T-helper 2 cell treated with Interferon-gamma antibody and Interleukin-4, amounts not matched to agents 5 μg/mL and 100 μg/mL, for 36 hours (primary cell): ENCODE measurements at regions not wholly inside any gene's neighbourhood (a gene's known extent, or its start where the extent isn't known, plus 50 kb on each side); places are given as distances from the start of the nearest gene placed in this dataset.

Experiments used
- DNase-seq: peaks from one replicate; pipeline ENCODE4 v3.0.0; 2021; ENCODE audit warnings: low spot score
- H3K27ac Mint-ChIP-seq: one replicate; pipeline ENCODE4 v1.8.0; 2021; ENCODE audit warnings: mild to moderate bottlenecking, mixed read lengths
- H3K27me3 Mint-ChIP-seq: one replicate; pipeline ENCODE4 v1.8.0; 2021; ENCODE audit warnings: low read depth, mixed read lengths
- H3K36me3 Mint-ChIP-seq: one replicate; pipeline ENCODE4 v1.8.0; 2021; ENCODE audit warnings: low read depth, mixed read lengths
- H3K4me1 Mint-ChIP-seq: one replicate; pipeline ENCODE4 v1.8.0; 2021; ENCODE audit warnings: low read depth, mixed read lengths
- H3K4me3 Mint-ChIP-seq: one replicate; pipeline ENCODE4 v1.8.0; 2022; ENCODE audit warnings: mild to moderate bottlenecking, moderate library complexity, mixed read lengths
- H3K9me3 Mint-ChIP-seq: one replicate; pipeline ENCODE4 v1.8.0; 2021; ENCODE audit warnings: mixed read lengths

- Mint-ChIP-seq H3K4me1 (no peaks in the 10 kb centered on the region), H3K27ac (no peak overlapping the region), H3K36me3 (no peaks in the 10 kb centered on the region), H3K27me3 (peaks cover 16% of the 10 kb centered on the region), H3K4me3 (no peak overlapping the region), H3K9me3 (no peaks in the 10 kb centered on the region)
- no peak for DNase-seq
Measured at GRCh38 chr20:57008217-57008616, 258.2 kb downstream of the BMP7 start.

- Mint-ChIP-seq H3K9me3 (no peaks in the 10 kb centered on the region), H3K27ac (no peak overlapping the region), H3K27me3 (peaks cover 17% of the 10 kb centered on the region), H3K4me3 (no peak overlapping the region), H3K36me3 (no peaks in the 10 kb centered on the region), H3K4me1 (no peaks in the 10 kb centered on the region)
- DNase-seq = no peak
Measured at GRCh38 chr20:57009355-57009754, 257.1 kb downstream of the BMP7 start.

GRCh38 chr20:57009775-57010174 is 256.7 kb downstream of the BMP7 start:
- H3K4me1 Mint-ChIP-seq = no peaks in the 10 kb centered on the region
- H3K27ac Mint-ChIP-seq = no peak overlapping the region
- DNase-seq = no peak
- no peaks in the 10 kb centered on the region for H3K9me3 Mint-ChIP-seq
- H3K4me3 Mint-ChIP-seq = no peak overlapping the region
- H3K27me3 Mint-ChIP-seq = peaks cover 18% of the 10 kb centered on the region
- no peaks in the 10 kb centered on the region for H3K36me3 Mint-ChIP-seq

GRCh38 chr20:57012691-57013090 is 253.8 kb downstream of the BMP7 start:
- no peak for DNase-seq
- Mint-ChIP-seq H3K36me3 (no peaks in the 10 kb centered on the region), H3K9me3 (no peaks in the 10 kb centered on the region), H3K27ac (no peak overlapping the region), H3K4me3 (no peak overlapping the region), H3K4me1 (no peaks in the 10 kb centered on the region), H3K27me3 (peaks cover 13% of the 10 kb centered on the region)

GRCh38 chr20:57013217-57013616 is 253.2 kb downstream of the BMP7 start:
- H3K27me3 Mint-ChIP-seq = peaks cover 15% of the 10 kb centered on the region
- no peak overlapping the region for H3K4me3 Mint-ChIP-seq
- H3K36me3 Mint-ChIP-seq = no peaks in the 10 kb centered on the region
- DNase-seq = no peak
- no peak overlapping the region for H3K27ac Mint-ChIP-seq
- H3K9me3 Mint-ChIP-seq = no peaks in the 10 kb centered on the region
- no peaks in the 10 kb centered on the region for H3K4me1 Mint-ChIP-seq

- Mint-ChIP-seq H3K9me3 (no peaks in the 10 kb centered on the region), H3K36me3 (no peaks in the 10 kb centered on the region), H3K4me1 (no peaks in the 10 kb centered on the region), H3K27me3 (peaks cover 16% of the 10 kb centered on the region), H3K4me3 (no peak overlapping the region), H3K27ac (no peak overlapping the region)
- DNase-seq = no peak
Measured at GRCh38 chr20:57013741-57014140, 252.7 kb downstream of the BMP7 start.

GRCh38 chr20:57020364-57020763 is 246.1 kb downstream of the BMP7 start:
- Mint-ChIP-seq H3K27ac (no peak overlapping the region), H3K4me1 (no peaks in the 10 kb centered on the region), H3K27me3 (peaks cover 7% of the 10 kb centered on the region), H3K9me3 (no peaks in the 10 kb centered on the region), H3K4me3 (no peak overlapping the region), H3K36me3 (no peaks in the 10 kb centered on the region)
- DNase-seq = no peak

GRCh38 chr20:57022306-57022705 is 244.1 kb downstream of the BMP7 start:
- Mint-ChIP-seq H3K4me3 (no peak overlapping the region), H3K27me3 (peaks cover 7% of the 10 kb centered on the region), H3K36me3 (no peaks in the 10 kb centered on the region), H3K4me1 (no peaks in the 10 kb centered on the region), H3K27ac (no peak overlapping the region), H3K9me3 (no peaks in the 10 kb centered on the region)
- DNase-seq = no peak

GRCh38 chr20:57023007-57023406 is 243.4 kb downstream of the BMP7 start:
- Mint-ChIP-seq H3K27ac (no peak overlapping the region), H3K9me3 (no peaks in the 10 kb centered on the region), H3K4me1 (no peaks in the 10 kb centered on the region), H3K36me3 (no peaks in the 10 kb centered on the region), H3K27me3 (peaks cover 7% of the 10 kb centered on the region), H3K4me3 (no peak overlapping the region)
- no peak for DNase-seq

GRCh38 chr20:57023997-57024396 is 242.4 kb downstream of the BMP7 start:
- no peaks in the 10 kb centered on the region for H3K36me3 Mint-ChIP-seq
- no peak overlapping the region for H3K4me3 Mint-ChIP-seq
- no peak overlapping the region for H3K27ac Mint-ChIP-seq
- peaks cover 4% of the 10 kb centered on the region for H3K27me3 Mint-ChIP-seq
- no peaks in the 10 kb centered on the region for H3K4me1 Mint-ChIP-seq
- no peak for DNase-seq
- H3K9me3 Mint-ChIP-seq = no peaks in the 10 kb centered on the region

- Mint-ChIP-seq H3K27ac (no peak overlapping the region), H3K27me3 (peaks cover 3% of the 10 kb centered on the region), H3K4me3 (no peak overlapping the region), H3K36me3 (no peaks in the 10 kb centered on the region), H3K4me1 (no peaks in the 10 kb centered on the region), H3K9me3 (no peaks in the 10 kb centered on the region)
- no peak for DNase-seq
Measured at GRCh38 chr20:57024849-57025248, 241.6 kb downstream of the BMP7 start.

GRCh38 chr20:57025261-57025660 is 241.2 kb downstream of the BMP7 start:
- Mint-ChIP-seq H3K4me3 (no peak overlapping the region), H3K27ac (no peak overlapping the region), H3K4me1 (no peaks in the 10 kb centered on the region), H3K9me3 (no peaks in the 10 kb centered on the region), H3K27me3 (peaks cover under 1% of the 10 kb centered on the region), H3K36me3 (no peaks in the 10 kb centered on the region)
- no peak for DNase-seq

GRCh38 chr20:57025666-57026224 is 240.7 kb downstream of the BMP7 start:
- no peaks in the 10 kb centered on the region for H3K9me3 Mint-ChIP-seq
- no peaks in the 10 kb centered on the region for H3K4me1 Mint-ChIP-seq
- no peak overlapping the region for H3K4me3 Mint-ChIP-seq
- H3K27ac Mint-ChIP-seq = no peak overlapping the region
- no peak for DNase-seq
- H3K36me3 Mint-ChIP-seq = no peaks in the 10 kb centered on the region
- no peaks in the 10 kb centered on the region for H3K27me3 Mint-ChIP-seq

GRCh38 chr20:57027777-57028176 is 238.7 kb downstream of the BMP7 start:
- Mint-ChIP-seq H3K4me1 (no peaks in the 10 kb centered on the region), H3K4me3 (no peak overlapping the region), H3K27me3 (no peaks in the 10 kb centered on the region), H3K36me3 (no peaks in the 10 kb centered on the region), H3K27ac (no peak overlapping the region), H3K9me3 (no peaks in the 10 kb centered on the region)
- no peak for DNase-seq
